Effector memory CD8-positive, alpha-beta T cell (primary cell): ENCODE measurements at regions not wholly inside any gene's neighbourhood (a gene's known extent, or its start where the extent isn't known, plus 50 kb on each side); places are given as distances from the start of the nearest gene placed in this dataset.

Experiments used
- ATAC-seq: fragments of 150-1000 bp; cut with Tn5 transposase; replicated peaks from 2 replicates; pipeline ENCODE4 v1.10.0; 2021; ENCODE audit warnings: mild to moderate bottlenecking, moderate library complexity
- DNase-seq, 3 experiments: peaks; one replicate each; pipeline ENCODE4 v3.0.0; 2021
- H3K27ac Mint-ChIP-seq, 2 donors: one replicate each; pipeline ENCODE4 v1.8.0; 2022; ENCODE audit warnings: mild to moderate bottlenecking in 2 of 2, mixed read lengths in 2 of 2, moderate library complexity in 2 of 2
- H3K27me3 Mint-ChIP-seq, 2 donors: one replicate each; pipeline ENCODE4 v1.8.0; 2022; ENCODE audit warnings: mixed read lengths in 2 of 2
- H3K36me3 Mint-ChIP-seq: one replicate; pipeline ENCODE4 v1.8.0; 2022; ENCODE audit warnings: mild to moderate bottlenecking, moderate library complexity, mixed read lengths; ENCODE audit not compliant: insufficient read depth
- H3K4me1 Mint-ChIP-seq, 2 donors: one replicate each; pipeline ENCODE4 v1.8.0; 2022; ENCODE audit warnings: low read depth in 2 of 2, mixed read lengths in 2 of 2
- H3K4me3 Mint-ChIP-seq, 2 donors: one replicate each; pipeline ENCODE4 v1.8.0; 2022; ENCODE audit warnings: mild to moderate bottlenecking in 2 of 2, mixed read lengths in 2 of 2, moderate library complexity in 2 of 2
- H3K9me3 Mint-ChIP-seq, 2 donors: one replicate each; pipeline ENCODE4 v1.8.0; 2022; ENCODE audit warnings: mixed read lengths in 2 of 2

DNA sequence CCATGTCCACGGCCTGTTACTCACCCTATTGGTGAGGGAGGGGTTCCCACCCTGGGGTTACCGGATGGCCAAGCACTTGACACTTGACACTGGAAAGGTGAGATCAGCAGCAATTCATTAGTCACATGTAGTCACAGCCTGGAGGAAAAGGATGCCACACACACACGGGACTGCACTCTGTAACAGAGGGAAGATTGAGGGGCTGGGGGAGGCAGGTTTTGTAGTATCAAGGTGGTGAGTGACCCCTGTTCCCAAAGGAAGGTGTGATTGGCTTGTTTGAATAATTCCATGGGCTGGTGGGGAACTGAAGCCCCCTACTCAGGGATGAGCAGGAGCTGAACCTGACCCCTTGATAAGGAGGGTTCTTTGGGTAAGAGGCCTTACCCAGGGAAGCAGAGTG lies 96.0 kb upstream of the HELT start:
- Mint-ChIP-seq H3K27me3 (peaks cover 6 to 17% of the 10 kb centered on the region in 2 donors), H3K36me3 (no peaks in the 10 kb centered on the region)

DNA sequence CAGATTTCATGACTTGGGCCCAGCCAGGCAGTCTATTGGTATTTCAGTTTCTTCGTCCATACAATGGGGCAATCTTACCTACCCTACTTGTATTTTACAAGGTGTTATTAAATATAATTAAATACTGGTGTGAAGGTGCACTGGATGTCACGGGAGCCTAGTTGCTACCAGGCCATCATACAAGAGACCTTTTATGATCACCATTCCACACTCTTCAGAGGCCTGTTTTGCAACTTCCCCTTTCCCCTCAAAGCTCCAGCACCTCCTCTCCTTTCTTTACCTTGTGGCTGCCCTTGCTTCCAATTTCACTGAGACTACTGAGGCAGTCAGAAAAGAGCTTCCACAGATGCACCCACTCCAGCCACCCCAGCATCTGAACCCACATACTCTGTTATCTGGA lies 93.8 kb upstream of the HELT start:
- DNase-seq (no peak), ATAC-seq (no peak)
- peak overlapping the region in 1 of 2 donors; percentile 1 for H3K27ac Mint-ChIP-seq
- H3K4me1 Mint-ChIP-seq: no peaks in the 10 kb centered on the region
- H3K4me3 Mint-ChIP-seq: no peak overlapping the region
- peaks cover 0 to 3% of the 10 kb centered on the region in 2 donors for H3K27me3 Mint-ChIP-seq
- H3K36me3 Mint-ChIP-seq: no peaks in the 10 kb centered on the region
- H3K9me3 Mint-ChIP-seq: peaks cover 0 to 6% of the 10 kb centered on the region in 2 donors

More for the DNA sequence above, 96.0 kb upstream of the HELT start:
- no peaks in the 10 kb centered on the region for H3K9me3 Mint-ChIP-seq
- H3K4me3 Mint-ChIP-seq: no peak overlapping the region
- H3K4me1 Mint-ChIP-seq: no peaks in the 10 kb centered on the region
- H3K27ac Mint-ChIP-seq: no peak overlapping the region
- no peak for ATAC-seq
- no peak for DNase-seq

DNA sequence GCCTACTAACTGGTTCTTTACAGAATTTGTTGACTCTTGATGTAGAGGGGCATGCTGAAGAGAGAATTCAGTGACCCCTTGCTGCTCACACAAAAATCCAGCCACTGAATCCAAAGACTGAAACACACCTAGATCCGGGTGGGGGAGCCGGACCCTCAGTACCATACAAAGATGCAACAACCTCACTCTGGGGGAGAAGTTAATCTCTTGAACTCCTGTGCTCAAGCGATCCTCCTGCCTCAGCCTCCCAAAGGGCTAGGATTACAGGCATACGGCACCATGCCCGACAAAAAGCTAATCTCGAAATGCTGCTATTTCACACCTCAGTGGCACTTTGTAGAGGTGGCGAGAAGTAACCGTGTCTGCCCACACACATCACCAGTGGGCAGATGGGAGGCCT lies 88.8 kb upstream of the HELT start:
- no peak for ATAC-seq

DNA sequence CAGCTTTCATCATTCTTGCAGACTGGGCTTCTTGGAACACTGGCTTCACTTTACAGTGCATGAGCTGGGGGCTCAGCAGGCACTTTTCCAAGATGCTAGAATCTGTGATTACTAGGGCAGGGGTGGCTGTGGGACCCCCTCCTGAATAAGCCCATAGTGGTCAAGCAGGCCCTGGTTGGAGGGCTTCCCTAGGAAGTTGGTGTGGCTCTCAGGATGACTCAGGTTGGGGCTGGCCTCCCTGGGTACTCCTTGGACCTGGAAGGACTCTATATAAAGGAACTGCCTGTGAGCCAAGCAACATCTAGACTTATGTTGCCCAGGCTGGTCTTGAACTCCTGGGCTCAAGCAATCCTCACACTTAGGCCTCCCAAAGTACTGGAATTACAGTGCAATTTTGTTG lies 88.3 kb upstream of the HELT start:
- peaks cover 10 to 15% of the 10 kb centered on the region in 2 donors for H3K27me3 Mint-ChIP-seq
- peaks cover 2% of the 10 kb centered on the region for H3K36me3 Mint-ChIP-seq
- peaks cover 0 to 6% of the 10 kb centered on the region in 2 donors for H3K9me3 Mint-ChIP-seq
- H3K27ac Mint-ChIP-seq: no peak overlapping the region
- no peaks in the 10 kb centered on the region for H3K4me1 Mint-ChIP-seq
- H3K4me3 Mint-ChIP-seq: no peak overlapping the region
- no peak for DNase-seq
- no peak for ATAC-seq

More for the DNA sequence above, 88.8 kb upstream of the HELT start:
- no peak for DNase-seq
- H3K4me1 Mint-ChIP-seq: no peaks in the 10 kb centered on the region
- peaks cover 2% of the 10 kb centered on the region for H3K36me3 Mint-ChIP-seq
- no peak overlapping the region for H3K4me3 Mint-ChIP-seq
- no peak overlapping the region for H3K27ac Mint-ChIP-seq
- peaks cover 4 to 9% of the 10 kb centered on the region in 2 donors for H3K27me3 Mint-ChIP-seq
- H3K9me3 Mint-ChIP-seq: peaks cover 0 to 6% of the 10 kb centered on the region in 2 donors

DNA sequence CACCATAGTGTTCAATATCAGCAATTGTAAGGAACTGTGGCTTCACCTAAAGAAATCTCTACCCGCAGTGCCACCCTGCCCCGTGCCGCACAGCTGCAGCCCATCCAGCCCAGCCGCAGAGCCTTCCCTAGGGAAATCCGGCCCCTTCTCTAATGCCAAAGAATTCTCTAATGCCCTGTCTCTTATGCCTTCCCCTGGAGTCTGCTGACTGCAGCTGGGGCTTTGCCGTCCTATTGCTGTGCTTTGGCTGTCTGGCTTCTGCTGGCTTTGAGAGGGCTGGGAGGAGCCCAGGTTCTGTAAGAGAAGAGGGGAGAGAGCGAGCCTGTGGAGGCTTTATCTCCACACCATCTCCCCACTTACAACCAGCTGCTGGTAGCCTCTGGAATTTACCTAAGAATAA lies 85.9 kb upstream of the HELT start:
- H3K36me3 Mint-ChIP-seq: peaks cover 2% of the 10 kb centered on the region
- DNase-seq (no peak), ATAC-seq (no peak)
- no peak overlapping the region for H3K4me3 Mint-ChIP-seq
- H3K4me1 Mint-ChIP-seq: no peaks in the 10 kb centered on the region
- no peak overlapping the region for H3K27ac Mint-ChIP-seq
- H3K9me3 Mint-ChIP-seq: peaks cover 0 to 6% of the 10 kb centered on the region in 2 donors
- peaks cover 17 to 27% of the 10 kb centered on the region in 2 donors for H3K27me3 Mint-ChIP-seq

DNA sequence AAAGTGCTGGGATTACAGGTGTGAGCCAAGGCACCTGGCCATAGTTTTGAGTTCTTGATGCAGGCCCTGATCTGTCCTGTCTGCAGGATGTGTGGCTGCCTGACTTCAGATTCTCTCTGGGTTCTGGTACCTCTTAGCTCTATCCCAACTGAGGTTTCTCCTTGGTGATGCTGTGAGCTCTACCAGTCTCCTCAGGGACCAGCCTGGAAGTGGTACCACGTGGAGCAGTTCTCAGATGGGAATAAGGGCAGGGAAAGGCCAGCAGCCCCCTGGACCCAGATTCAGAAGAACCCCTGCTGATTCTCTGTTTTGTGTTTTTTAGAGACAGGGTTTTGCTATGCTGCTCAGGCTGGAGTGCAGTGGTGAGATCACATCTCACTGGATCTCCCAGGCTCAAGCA lies 85.0 kb upstream of the HELT start:
- no peak for DNase-seq
- peaks cover 0 to 5% of the 10 kb centered on the region in 2 donors for H3K9me3 Mint-ChIP-seq
- no peak for ATAC-seq
- H3K36me3 Mint-ChIP-seq: peaks cover 2% of the 10 kb centered on the region
- H3K4me3 Mint-ChIP-seq: no peak overlapping the region
- H3K27ac Mint-ChIP-seq: no peak overlapping the region
- peaks cover 26 to 28% of the 10 kb centered on the region in 2 donors for H3K27me3 Mint-ChIP-seq
- H3K4me1 Mint-ChIP-seq: no peaks in the 10 kb centered on the region

DNA sequence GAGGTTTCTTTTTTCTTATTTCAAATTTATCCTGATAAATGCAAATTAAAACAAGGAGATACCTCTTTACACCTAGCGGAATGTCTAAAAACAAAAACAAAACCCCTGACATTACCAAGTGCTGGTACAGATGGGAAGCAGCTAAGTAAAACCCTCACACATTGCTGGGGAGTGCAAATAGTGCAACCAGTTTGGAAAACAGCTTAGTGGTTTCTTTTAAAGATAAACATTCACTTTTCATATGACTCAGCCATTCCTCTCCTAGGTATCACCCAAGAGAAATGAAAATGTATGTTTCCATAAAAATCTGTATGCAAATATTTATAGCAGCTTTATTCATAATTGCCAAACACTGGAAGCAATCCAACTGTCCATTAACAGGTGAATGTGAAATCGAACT lies 84.1 kb upstream of the HELT start:
- H3K27me3 Mint-ChIP-seq: peaks cover 35 to 37% of the 10 kb centered on the region in 2 donors
- DNase-seq (no peak), ATAC-seq (no peak)
- H3K9me3 Mint-ChIP-seq: no peaks in the 10 kb centered on the region
- no peak overlapping the region for H3K27ac Mint-ChIP-seq
- no peaks in the 10 kb centered on the region for H3K4me1 Mint-ChIP-seq
- H3K36me3 Mint-ChIP-seq: peaks cover 2% of the 10 kb centered on the region
- H3K4me3 Mint-ChIP-seq: no peak overlapping the region

DNA sequence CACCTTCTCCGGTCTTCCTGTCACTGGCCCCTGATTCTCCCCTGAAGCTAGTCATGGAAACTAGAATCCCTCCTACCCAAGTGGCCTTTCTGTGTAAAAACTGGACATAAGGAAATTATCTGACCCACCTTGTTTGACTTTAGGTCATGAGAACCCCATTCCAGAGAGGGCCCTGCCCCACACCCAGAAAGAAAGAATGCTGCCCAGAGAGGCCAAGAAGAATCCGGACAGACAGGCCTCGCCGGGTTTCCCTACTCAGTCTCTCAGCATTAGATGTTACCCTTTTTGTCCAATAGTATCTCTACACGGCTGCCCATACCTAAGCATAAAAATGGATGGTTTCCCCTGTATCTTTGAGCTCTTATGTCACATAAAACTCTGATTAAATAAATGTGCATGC lies 83.3 kb upstream of the HELT start:
- no peak for ATAC-seq
- no peaks in the 10 kb centered on the region for H3K9me3 Mint-ChIP-seq
- H3K4me1 Mint-ChIP-seq: no peaks in the 10 kb centered on the region
- no peak overlapping the region for H3K27ac Mint-ChIP-seq
- DNase-seq: no peak
- no peak overlapping the region for H3K4me3 Mint-ChIP-seq
- peaks cover 38 to 39% of the 10 kb centered on the region in 2 donors for H3K27me3 Mint-ChIP-seq
- peaks cover 2% of the 10 kb centered on the region for H3K36me3 Mint-ChIP-seq

DNA sequence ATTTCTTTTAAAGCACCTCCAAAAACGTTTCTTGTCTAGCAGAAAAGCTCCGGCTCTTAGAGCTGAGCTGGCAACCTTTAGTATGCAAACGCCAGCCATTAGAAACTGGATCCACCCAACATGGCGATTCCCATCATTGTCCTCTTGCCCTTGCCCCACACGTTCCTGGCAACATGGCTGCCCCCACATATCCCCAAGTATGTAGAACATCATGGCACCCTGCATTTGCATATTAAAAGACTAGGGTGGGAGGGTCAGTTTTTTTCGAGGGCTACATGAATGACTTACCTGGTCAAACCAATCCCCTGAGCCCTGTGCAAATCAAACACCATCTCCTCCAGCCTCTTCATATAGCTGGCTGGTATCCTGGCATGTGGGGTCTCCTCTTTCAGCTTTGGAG lies 82.2 kb upstream of the HELT start:
- H3K4me1 Mint-ChIP-seq: no peaks in the 10 kb centered on the region
- peaks cover 39 to 50% of the 10 kb centered on the region in 2 donors for H3K27me3 Mint-ChIP-seq
- H3K4me3 Mint-ChIP-seq: no peak overlapping the region
- H3K9me3 Mint-ChIP-seq: no peaks in the 10 kb centered on the region
- no peaks in the 10 kb centered on the region for H3K36me3 Mint-ChIP-seq
- no peak for DNase-seq
- H3K27ac Mint-ChIP-seq: no peak overlapping the region
- ATAC-seq: no peak

DNA sequence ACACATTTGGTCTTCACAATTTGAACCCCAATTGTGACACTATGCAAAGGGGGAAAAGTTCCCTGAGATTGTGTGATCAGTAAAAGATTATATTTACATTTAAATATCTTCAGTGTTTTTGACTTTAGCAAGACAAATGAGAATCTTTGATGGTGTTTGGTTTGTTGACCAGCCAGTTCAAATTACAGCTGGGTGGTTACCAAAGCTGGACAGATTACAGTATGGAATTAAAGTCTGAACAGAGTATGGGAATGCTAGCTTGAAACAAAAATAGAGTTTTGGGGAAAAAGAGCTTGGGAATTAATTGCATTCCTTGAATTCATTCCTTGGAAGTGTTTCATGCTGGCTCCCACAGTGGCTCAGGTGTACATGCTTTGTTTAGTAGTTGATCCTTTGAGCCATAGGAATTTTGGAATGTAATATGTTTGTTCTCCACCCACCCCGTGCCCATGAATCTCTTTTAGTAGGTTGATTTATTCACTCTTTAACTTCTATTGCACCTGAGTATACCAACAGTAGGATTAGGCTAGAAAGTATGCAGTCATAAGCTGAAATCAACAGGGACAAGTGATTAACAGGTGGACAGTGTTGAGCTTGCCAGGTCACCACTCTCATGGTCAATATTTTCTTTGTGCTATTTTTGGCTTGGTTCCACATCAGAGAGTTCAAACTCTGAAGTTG lies 81.1 kb upstream of the HELT start:
- Mint-ChIP-seq H3K27me3 (peaks cover 50 to 59% of the 10 kb centered on the region in 2 donors), H3K4me1 (no peaks in the 10 kb centered on the region), H3K4me3 (no peak overlapping the region), H3K9me3 (no peaks in the 10 kb centered on the region), H3K36me3 (no peaks in the 10 kb centered on the region), H3K27ac (no peak overlapping the region)
- DNase-seq: no peak
- no peak for ATAC-seq

DNA sequence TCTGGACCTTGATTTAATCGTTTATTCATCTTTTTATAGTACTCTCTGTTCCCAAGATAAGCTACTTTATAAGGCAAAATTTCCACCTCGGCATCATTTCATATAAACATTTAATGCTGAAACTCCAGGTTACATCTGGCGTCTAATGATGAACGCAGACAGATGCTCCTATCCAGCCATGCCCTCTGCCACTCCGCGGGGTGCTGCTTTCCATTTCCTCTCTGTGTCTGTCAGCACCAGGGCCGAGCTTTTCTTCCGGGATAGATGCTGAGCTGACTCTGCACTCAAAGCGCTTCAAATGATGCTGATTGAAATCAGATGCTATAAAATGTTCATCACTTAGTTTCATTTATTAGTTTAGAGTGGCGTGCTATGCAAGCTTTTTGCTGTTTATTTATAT lies 80.5 kb upstream of the HELT start:
- no peak for ATAC-seq
- H3K4me3 Mint-ChIP-seq: no peak overlapping the region
- no peaks in the 10 kb centered on the region for H3K9me3 Mint-ChIP-seq
- H3K27ac Mint-ChIP-seq: no peak overlapping the region
- H3K27me3 Mint-ChIP-seq: peaks cover 53 to 54% of the 10 kb centered on the region in 2 donors
- no peaks in the 10 kb centered on the region for H3K4me1 Mint-ChIP-seq
- DNase-seq: no peak
- no peaks in the 10 kb centered on the region for H3K36me3 Mint-ChIP-seq

DNA sequence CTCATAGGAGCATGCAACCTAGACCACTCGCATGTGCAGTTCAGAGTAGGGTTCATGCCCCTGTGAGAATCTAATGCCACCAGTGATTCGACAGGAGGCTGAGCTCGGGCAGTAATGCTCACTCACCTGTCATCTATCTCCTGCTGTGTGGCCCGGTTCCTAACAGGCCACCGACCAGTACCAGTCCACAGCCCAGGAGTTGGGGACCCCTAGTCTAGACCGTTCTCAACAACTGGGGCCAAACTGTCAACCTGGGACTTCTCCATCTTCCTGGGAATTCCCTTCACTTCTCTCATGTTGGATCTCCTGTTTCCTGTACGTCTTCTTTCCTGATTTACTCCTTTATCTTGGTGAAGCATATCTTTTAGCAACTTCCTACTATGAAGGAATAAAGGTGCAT lies 79.4 kb upstream of the HELT start:
- H3K4me1 Mint-ChIP-seq: no peaks in the 10 kb centered on the region
- DNase-seq (no peak), ATAC-seq (no peak)
- no peaks in the 10 kb centered on the region for H3K36me3 Mint-ChIP-seq
- H3K27me3 Mint-ChIP-seq: peaks cover 53 to 60% of the 10 kb centered on the region in 2 donors
- no peak overlapping the region for H3K4me3 Mint-ChIP-seq
- H3K27ac Mint-ChIP-seq: no peak overlapping the region
- H3K9me3 Mint-ChIP-seq: no peaks in the 10 kb centered on the region

DNA sequence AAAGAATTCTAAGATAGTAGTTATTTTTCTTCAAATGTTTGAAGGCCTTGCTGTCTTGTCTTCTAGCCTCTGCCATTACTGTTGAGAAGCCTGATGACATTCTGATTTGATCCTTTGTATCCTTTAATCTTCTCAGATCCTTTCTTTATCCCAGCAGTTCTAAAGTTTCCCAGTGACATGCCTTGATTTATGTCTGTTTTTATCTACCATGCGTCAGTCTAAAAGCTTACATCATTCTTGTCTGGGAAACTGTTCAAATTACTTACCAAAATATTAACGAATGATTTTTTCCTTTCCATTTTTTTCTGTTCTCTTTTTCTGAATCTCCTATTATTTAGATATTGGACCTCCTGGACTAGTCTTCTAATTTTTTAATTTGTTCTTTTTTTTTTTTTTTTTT lies 78.3 kb upstream of the HELT start:
- Mint-ChIP-seq H3K9me3 (no peaks in the 10 kb centered on the region), H3K4me3 (no peak overlapping the region), H3K27ac (no peak overlapping the region), H3K4me1 (no peaks in the 10 kb centered on the region), H3K36me3 (no peaks in the 10 kb centered on the region), H3K27me3 (peaks cover 44 to 50% of the 10 kb centered on the region in 2 donors)
- DNase-seq (no peak), ATAC-seq (no peak)

DNA sequence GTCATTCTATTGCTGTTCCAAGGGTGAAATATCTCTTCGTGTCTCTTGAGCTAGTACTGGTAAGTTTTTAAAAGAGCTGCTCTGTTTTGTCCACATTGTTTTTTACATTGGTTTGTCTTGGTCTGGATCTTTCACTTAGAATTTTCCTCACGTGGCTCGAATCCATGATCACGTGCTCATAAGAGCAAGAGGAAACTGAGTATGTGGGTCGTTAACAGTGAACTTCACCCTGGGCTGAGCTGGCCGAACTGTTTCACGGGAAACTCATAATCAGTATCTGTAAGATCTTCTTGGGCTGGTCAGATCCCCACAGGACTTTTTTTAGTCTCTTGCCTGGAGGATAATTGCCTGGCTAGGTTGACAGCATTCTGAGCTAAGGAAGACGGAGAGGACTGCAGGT lies 77.8 kb upstream of the HELT start:
- H3K27ac Mint-ChIP-seq: no peak overlapping the region
- no peaks in the 10 kb centered on the region for H3K36me3 Mint-ChIP-seq
- no peak overlapping the region for H3K4me3 Mint-ChIP-seq
- ATAC-seq (no peak), DNase-seq (no peak)
- peaks cover 39 to 45% of the 10 kb centered on the region in 2 donors for H3K27me3 Mint-ChIP-seq
- H3K9me3 Mint-ChIP-seq: no peaks in the 10 kb centered on the region
- no peaks in the 10 kb centered on the region for H3K4me1 Mint-ChIP-seq
